Activated CD8-positive, alpha-beta memory T cell treated with anti-CD3 and anti-CD28 coated beads, Interleukin-2, amount 50 U/mL, for 48 hours (primary cell): ENCODE measurements at regions not wholly inside any gene's neighbourhood (a gene's known extent, or its start where the extent isn't known, plus 50 kb on each side); places are given as distances from the start of the nearest gene placed in this dataset.
"Not testable (repeated sequence)": the region's sequence is repeated elsewhere in the genome, so short reads cannot be mapped to it uniquely, and the experiment has no call there.

Source experiments
- DNase-seq: peaks from one replicate; pipeline ENCODE4 v3.0.0-alpha.2; 2020

DNA sequence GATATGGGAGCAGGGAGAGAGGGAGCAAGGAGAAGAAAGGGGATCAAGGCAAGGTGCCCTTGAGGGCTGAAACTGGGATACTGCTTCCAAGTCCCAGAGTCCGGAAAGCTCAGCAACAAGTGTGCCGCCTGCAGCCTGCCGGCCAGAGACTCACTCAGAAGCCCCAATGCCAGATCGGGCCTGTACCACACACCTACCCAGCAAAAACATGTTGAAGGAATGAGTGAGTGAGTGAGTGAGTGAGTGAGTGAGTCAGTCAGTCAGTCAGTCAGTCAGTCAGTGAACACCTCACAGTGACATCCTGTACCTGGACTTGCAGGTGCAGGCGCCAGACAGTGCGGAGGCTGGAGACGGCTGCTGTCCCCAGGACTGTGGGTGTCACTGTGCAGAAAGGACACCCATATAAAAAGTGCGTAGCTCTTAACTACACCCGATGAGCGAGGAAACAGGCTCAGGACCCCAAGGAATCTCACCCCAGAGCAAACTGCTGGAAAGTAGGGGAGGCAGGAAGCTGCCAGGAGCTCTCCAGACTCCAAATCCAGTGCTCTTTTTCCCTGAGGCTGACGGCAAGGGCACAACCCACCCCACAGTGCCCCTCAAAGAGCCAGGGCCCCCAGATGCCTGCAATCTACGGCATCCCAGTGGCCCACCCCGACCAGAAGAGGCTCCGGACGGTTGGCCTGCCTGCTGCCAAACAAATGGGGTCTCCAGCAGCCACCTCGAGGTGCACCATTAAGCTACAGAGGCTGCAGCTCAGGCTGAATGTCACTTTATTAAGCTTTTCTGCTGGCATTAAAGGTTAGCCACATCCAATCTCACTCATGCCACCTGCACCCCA is 261.7 kb downstream of the NPHP4 start:
- DNase-seq: no peak

DNA sequence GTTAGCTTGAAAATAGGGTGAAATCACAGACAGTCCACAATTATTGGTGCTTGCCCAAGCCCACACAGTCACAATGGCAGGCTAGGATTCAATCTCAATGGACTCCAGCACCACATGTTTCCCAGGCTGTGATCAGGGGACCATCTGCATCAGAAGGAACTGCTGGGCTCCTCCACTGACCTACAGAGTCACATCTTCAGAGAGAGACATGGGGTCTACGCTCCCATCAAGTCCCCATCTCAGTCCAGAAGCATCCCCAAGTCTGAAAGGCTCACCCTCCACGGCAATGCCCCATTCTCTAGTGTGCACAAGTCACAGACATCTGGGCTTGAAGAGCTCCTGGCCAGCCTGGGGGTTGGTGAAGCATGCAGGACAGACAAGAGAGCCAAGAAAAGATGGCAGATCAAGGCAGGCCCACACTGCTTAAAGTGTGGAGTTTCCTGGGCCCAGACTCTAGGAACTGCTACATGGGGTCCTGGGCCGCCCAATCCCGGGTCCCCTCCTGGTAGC is 262.5 kb downstream of the NPHP4 start:
- DNase-seq: no peak

DNA sequence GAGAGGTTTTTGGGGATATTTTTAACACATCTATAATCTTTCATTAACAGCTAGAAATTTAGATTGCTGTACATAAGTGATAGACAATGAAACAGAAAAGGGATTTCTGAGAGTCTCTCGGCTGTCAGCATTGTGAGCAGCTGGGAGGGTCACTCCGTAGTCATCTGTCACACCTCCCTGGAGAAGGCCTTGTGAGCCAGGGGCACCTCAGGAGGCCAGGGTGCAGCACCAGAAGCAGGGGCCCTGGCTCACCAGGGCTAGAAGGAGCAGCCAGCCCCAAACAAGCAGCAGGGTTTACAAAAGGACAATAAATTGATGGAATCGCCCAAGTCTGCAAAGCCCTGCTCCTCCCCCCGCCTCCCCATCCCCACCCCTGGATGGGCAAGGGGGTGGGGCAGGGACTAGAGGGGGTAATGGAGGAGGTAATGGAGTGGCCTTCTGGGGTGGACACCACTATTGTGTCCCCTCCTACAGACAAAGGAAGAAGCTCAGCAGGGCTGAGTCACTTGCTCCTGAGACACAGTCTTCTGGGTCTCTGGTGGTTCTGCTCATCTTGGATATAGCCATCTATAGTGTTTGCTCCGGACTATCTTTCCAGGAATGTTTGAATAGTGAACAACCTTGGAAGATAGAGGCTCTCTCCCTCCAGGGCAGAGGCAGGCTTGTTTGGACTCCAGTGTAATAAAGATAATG is 263.4 kb downstream of the NPHP4 start:
- no peak for DNase-seq

DNA sequence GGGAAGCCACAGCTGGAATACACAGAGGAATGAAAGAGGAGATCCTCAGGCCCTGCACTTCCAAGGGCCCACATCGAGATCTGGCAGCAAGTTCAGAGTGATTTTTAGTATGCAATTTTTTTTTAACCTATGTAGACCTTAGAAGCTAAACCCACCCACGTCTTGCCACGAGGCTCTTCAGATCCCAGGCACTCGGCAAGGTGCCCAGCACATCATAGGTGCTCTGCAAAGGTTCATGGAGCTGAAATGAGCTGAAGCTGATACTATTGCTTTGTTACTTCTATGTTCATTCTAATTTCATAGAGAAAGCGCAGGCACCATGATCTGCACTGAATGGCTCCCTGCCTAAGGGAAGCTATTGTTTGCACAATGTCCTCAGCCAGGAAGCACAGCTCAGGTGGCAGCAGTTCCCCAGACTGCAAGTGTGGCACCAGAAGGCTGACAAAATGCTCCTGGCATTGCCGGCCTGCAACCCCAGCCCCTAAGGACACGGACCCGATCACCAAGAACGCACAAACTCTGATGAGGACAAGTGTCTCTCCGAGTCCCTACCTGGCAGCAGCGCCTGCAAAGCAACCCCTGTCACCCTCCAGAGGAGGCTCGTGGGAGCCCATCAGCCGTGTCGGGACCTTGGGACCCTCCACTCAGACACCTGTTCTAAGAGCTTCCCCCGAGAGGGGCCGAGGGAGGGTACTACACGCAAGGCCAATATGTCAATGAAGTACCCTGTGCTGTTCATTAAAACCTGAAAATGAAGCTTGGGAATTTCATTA is 264.2 kb downstream of the NPHP4 start:
- DNase-seq: no peak

DNA sequence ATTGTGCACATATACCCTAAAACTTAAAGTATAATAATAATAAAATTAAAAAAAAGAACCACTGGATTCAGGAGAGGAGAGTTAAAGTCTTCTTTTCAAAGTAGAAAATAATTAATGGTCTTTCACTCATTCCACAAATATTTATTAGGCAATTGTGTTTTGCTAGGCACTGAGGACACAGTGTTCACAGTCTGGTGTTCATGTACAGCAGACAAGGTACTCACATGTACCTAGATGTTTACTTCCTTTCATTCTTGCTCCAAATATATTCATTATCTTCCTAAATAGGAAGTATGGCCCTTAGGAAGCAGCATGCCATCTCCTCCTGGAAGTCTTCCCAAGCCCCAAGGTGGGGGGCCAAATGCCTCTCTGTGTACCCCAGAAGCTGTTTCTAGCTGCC is 265.0 kb downstream of the NPHP4 start:
- DNase-seq: no peak

DNA sequence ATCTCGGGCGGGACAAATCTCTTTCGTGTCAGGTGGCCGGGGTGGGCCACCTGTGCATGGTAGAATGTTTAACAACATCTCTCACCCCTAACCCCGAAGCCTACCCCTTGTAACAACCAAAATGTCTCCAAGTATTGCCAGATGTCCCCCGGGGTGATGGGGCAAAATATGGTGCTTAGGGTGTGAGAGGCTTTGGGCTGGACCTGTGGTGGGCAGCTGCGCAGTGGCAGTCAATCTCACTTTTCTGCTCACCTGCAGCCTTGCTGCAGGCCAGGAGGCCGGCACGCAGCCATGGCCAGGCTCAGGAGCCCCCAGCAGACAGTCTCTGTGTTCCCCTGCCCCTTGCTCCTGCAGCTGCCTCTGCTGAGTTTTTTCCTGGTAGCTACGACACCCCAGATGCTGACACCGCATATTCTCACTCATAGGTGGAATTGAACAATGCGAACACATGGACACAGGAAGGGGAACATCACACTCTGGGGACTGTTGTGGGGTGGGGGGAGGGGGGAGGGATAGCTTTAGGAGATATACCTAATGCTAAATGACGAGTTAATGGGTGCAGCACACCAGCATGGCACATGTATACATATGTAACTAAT is 265.5 kb downstream of the NPHP4 start:
- not testable (repeated sequence) for DNase-seq

DNA sequence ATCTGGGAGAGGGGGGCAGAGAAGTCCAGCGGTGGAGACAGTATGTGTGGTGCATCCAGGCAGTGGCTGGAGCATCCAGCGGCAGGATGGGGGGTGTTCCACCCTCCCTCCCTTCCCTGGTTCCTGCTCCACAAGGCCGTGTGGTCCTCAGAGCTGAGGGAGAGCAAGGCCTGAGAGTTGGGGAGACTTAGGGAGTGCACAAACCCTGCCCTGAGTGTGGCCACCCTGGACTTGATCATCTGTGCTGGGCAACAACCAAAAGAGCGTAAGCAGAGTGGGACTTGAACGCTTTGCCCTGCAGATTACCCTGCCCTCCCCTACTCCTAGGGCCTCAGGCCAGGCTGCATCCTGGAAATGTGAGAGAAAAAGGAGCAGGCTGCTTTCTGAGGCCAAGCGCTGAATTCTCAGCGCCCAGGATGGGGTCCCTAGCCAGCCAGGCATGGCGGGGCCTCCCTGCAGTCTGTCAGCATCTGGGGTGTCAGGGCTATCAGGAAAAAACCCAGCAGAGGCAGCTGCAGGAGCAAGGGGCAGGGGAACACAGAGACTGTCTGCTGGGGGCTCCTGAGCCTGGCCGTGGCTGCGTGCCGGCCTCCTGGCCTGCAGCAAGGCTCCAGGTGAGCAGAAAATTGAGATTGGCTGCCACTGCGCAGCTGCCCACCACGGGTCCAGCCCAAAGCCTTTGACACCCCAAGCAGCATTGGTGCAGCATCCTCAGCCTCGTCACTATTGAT is 266.2 kb downstream of the NPHP4 start:
- DNase-seq: no peak

DNA sequence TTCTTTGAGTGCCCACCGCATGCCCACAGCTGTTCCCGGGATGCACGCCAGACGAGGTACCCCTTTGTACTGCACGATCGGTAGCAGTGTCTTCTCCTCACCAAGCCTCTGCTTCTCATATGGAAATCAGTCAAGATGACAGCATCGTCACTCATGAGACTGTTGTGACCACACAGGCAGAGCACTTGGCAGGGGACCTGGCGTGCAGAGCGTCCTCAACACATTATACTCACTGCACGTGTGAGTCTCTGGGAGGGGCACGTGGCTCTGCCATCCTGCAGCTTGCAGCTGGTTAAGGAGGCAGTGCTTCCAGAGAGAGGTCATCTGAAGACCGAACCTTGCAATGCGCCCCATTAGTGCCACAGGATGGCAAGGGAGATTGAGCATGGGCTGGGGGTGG is 266.8 kb downstream of the NPHP4 start:
- DNase-seq: no peak

DNA sequence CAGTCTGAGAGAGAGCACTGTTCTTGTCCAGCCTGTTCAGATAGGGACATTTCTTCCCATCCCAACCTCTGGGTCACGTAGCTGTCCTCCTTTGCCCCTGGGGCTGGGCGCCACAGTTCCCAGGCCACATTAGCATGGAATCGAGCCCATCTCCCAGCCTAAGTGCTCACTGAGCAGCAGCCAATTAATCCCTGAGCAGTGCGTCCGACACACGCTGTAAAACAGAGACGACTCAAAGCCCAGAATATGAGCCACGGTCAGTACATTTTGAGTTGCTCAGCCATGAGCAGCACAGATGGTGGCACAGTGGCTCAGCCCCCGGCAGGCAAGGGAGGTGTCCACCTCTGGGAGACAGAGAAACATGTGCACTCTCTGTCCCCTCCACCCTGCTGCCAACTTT is 267.4 kb downstream of the NPHP4 start:
- DNase-seq: no peak

DNA sequence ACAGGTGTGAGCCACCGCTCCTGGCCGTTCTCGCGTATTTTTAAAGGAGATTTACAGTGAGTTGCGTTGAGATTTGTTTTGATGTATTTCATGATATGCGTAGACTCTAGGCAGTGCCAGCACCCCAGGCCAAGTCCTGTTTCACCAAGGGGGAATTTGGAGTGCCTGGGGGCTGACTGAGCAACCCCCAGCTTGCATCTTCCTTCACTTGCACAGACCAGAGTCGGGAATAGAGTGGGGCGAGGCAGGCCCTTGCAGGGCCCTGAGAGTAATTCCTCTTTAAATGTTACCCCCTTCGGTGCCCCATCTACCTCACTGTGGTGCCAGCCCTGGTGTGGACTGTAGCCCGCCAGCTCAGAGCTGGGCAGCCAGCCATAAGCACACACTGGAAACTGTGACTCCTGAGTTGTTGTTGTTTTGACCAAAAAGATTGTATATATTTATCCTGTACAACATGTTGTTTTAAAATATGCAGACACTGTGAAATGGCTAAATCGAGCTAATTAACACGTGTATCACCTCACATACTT is 269.5 kb downstream of the NPHP4 start:
- DNase-seq: no peak

DNA sequence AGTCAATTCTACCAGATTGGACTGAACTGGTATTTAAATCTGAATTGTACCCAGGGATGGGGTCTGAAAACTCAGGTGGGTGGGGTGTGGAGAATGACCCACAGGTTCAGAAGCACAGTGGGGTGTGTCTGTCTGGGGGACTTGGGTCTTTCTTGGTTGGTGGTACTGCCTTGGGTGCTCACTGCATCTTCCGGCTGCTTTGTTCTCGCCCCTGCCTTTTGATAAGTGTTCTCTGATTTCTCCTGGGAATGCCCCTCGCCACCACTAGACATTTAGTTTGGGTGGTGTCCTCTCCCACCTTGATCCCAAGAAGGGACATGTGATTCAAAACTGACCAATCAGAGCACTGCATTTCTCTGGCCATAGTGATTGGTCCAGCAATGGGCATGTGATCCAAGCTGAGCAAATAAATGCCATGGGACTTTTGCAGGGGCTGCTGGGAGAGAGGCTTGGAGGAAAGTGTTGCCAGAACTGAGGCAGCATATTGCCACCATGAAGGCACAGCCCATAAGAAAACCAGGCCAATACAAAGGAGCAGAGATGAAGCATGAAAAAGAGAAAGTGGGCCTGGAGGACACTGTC is 270.5 kb downstream of the NPHP4 start:
- no peak for DNase-seq

DNA sequence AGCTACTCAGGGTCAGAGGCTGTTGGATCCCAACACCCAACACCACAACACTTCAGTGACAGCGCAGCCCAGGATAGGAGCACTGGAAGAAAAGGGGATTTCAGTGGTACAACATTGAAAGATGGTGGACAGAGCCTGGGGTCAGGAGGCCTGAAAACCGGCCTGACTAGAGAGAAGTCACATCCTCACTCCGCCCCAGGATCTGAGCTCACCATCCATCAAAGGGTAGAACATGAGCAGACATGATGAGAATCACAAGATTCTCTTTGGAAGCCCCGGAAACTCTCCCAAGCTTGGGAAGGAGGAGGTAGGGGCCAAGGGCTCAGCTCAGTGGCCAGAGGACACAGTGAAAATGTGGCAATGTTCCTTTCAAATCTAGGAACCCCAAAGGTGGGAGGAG is 271.3 kb downstream of the NPHP4 start:
- no peak for DNase-seq

DNA sequence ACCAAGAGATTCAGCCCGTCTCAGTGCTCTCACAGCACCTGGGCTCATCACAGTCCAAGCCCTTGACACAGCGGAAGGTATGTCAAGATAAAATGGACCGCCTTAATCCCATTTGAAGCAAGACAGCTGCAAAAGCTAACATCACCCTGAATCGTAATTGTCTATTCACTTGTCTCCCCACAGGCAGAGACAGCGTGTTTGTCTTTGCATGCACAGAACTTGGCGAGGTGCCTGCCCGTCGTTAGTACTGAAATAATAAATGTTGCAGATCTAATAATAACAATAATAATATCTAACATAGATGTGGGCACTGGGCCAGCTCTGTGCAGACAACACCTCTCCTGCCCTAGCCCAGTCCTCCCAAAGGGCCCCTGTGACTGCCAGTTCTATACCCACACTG is 271.7 kb downstream of the NPHP4 start:
- peak; percentile 17 for DNase-seq

DNA sequence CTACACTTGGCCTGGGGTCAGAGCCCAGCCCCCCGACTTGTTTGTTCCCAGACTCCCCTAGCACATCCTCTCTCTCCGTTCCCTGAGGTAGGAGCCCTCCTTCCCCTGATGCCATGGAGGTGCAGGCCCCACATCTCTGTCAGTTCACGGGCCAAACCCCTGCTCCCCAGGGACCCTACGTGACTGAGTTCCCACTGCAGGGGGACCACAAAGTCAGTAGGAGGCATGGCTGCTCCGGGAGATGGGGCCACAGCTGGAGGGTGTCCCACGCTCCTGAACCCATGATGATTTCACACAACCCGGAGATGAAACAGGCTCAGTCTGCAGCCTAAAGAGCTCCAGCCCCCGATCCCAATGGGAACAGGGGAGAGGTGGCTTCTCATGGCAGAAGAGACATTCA is 272.2 kb downstream of the NPHP4 start:
- peak; percentile 10 for DNase-seq

DNA sequence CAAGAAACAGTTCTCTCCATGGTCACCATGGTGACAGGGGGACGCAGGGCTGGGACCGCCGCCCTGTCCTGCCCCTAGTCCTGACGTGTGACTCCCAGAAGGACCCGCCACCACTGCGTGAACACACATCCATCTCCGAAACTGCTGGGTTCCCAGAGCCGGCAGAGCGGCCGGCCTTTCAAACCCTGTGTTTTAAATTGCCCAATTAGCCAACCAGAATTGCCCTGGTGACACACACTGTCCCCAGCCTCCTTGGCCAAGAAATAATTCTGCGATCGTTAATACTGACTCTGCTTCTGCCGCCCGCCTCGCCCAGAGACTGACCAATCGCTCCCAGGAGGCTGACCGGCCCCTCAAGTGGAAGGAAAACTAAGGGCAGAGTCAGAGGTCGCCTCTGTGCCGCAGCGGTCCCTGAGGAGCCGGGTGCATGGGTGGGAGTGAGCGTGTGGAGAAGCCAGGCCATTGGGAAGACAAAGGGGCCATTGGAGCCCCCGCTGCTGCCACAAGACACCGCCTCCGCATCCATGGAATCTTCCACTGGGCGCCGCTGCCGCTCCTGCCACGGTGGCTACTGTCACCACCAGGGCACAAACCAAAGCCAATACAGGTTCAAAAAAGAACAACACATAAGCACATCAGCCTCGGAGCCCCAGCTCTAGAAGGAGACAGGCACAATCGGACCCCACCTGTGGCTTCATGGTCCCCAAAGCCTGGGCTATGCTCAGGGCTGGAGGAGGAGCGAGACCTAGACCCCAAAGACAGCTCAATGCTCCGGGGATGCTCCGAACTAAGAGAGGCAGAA is 273.2 kb downstream of the NPHP4 start:
- DNase-seq: no peak

DNA sequence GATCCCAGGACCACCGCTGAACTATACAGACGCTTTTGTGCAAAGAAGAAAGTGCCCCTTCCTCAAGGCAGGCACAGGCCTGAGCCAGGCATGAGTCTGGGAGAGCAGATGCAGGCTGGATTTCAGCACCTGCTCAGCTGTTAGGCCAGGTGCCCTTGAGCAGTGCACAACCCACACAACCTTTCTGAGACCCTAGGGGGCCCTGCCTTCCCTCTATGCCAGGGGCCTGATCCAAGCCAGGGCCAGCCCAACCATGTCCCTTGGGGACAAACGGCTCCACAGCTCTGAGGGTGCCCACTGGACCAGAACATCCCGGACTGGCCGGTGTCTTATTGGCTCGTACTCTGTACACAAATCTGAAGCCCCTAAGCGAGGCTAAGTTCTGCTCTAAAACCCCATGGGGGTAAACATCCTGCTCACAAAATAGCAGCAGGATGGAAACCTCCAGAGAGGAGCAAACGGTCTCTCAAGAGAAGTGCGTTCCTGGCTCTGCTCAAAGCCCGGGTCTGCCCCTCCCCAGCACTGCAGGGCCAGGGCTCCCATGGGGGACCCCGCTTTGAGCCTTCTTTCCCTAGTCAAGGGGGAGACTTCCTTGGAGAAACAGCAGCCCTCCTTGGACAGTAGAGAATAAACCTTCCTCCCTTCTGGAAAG is 275.1 kb downstream of the NPHP4 start:
- no peak for DNase-seq

DNA sequence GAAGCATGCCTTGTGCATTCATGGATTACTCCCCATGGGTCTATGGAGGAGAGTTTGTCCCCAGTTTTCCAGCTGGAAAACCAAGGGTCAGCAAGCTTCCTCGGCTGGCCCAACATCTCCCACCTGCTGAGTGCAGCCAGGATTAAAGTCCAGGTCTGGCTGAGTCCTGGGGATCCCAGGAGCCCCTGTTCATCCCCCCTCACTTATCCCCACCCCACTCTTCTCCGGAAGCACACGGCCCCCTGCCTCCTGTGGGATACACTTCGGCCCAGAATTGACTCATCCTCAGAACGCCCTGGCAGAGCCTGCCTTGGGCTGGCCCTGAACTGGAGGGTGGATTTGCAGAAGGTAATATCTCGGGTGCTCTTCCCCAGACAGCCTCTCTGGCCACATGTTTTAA is 276.1 kb downstream of the NPHP4 start:
- no peak for DNase-seq

DNA sequence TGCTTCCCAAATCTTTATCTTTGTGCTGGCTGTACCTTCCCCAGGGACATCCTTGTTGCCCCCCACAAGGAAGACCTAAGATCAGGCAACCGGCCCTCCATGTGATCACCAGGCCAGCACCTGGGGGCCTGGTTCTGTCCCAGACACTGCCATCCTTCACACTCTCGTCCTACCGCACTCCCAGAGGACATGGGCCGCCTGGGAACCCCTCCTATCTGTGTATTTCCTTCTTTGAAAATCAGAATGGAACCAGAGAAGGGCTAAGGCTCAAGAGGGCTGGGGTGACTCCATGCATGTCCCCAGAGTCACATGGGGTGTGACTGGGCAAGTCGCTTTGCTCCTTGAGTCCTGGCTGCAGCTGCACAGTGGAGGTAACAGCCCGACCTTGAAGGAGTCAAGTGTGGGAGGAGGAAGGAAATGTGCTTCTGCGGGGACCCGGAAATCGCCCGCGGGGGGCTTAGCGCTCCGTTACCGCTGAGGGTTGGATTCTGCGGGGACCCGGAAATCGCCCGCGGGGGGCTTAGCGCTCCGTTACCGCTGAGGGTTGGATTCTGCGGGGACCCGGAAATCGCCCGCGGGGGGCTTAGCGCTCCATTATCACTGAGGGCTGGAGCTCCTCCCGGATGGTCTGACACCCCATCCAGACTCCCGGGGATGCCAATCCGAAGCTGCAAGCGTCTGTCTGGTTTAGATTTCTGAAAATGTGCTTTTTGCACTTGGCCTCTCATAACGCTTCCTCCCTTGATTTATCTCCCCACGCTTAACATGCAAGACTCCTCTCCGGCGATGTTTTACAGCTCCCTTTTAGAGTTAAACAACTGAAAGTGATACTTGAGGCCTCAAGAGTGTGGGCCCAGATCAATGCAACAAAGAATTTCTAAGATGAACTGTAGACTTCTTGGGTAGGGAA is 278.9 kb downstream of the NPHP4 start:
- DNase-seq: peak; percentile 42

DNA sequence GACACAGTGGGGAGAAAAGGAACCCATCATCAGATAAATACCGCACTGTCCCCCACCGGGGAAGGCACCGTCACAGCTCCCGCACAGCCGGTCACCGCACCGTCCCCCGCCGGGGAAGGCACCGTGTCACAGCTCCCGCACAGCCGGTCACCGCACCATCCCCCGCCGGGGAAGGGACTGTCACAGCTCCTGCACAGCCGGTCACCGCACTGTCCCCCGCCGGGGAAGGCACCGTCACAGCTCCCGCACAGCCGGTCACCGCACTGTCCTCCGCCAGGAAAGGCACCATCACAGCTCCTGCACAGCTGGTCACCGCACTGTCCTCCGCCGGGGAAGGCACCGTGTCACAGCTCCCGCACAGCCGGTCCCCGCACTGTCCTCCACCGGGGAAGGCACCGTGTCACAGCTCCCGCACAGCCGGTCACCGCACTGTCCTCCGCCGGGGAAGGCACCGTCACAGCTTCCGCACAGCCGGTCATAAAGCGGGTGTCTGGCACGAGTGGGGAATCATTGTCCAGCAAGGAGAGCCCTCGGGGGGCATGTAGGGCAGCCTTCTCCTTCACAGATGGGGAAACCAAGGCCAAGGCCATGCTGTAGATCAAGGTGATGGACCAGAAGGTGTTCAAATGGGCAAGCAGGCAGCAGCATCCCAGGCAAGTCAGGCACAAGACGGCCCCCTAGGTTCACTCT is 280.1 kb downstream of the NPHP4 start:
- DNase-seq: no peak
